HCT116 (cell line): ENCODE measurements at regions not wholly inside any gene's neighbourhood (a gene's known extent, or its start where the extent isn't known, plus 50 kb on each side); places are given as distances from the start of the nearest gene placed in this dataset.

ENCODE experiments used
- ATAC-seq: fragments of 200-7000 bp; cut with Tn5 transposase; 2 replicates; pipeline ENCODE4 v1.9.1; 2020; ENCODE audit warnings: mild to moderate bottlenecking, moderate library complexity
- BruUV-seq: library from RNA; stranded (reverse); fragments of 400-500 nt; replicated peaks from 2 replicates; lab custom pipeline; 2021; lab: Mats Ljungman, UMichigan
- CTCF ChIA-PET: fragments of 300-600 bp; sonication (Branson Sonifier 250); formaldehyde crosslinking; loops from one replicate; lab custom pipeline; 2021; ENCODE audit warnings: antibody characterized with exemption; lab: Charles Lee
- POLR2A ChIA-PET: fragments of 300-600, 350-600 bp; sonication (Branson Sonifier 250); formaldehyde crosslinking; loops from one replicate; lab custom pipeline; 2021; ENCODE audit warnings: antibody characterized with exemption; lab: Charles Lee
- RAD21 ChIA-PET, 2 experiments: fragments of 300-600 bp; sonication (Branson Sonifier 250); formaldehyde crosslinking; loops; one replicate each; lab custom pipeline; 2023; ENCODE audit warnings: low total read pairs in 2 of 2; ENCODE audit not compliant: uncharacterized antibody in 2 of 2, unreplicated experiment in 2 of 2, low non-redundant PET in 1 of 2; lab: Charles Lee
- DNase-seq: peaks from one replicate; pipeline ENCODE4 v3.0.0-alpha.2; 2010; ENCODE audit warnings: low read depth, low spot score
- H2AFZ ChIP-seq: fragments of 200-600 bp; shearing (Covaris generic), sonication (generic); 2 replicates; pipeline ENCODE4 v1.6.1; 2017; ENCODE audit warnings: low read depth, mixed run types, mixed read lengths, antibody characterized with exemption, low read length; ENCODE audit not compliant: poor library complexity, severe bottlenecking
- H3K27ac ChIP-seq: 2 replicates; pipeline ENCODE4 v1.5.1; 2012; ENCODE audit warnings: low read depth, low read length
- H3K27me3 ChIP-seq: fragments of 200-600 bp; sonication (generic); 2 replicates; pipeline ENCODE4 v1.6.1; 2016; ENCODE audit warnings: mixed run types, low read length, mixed read lengths; ENCODE audit not compliant: insufficient read depth
- H3K36me3 ChIP-seq, 2 experiments: fragments of 200-500 bp in 1 of 2; fragments of 200-600 bp in 1 of 2; sonication (Bioruptor generic) in 1 of 2; sonication (generic) in 1 of 2; 2 replicates each; pipeline versions ENCODE4 v1.5.1 to v1.6.1; 2014 to 2016; ENCODE audit warnings: low read length in 2 of 2, inconsistent platforms in 1 of 2, mixed read lengths in 1 of 2, mixed run types in 1 of 2; ENCODE audit not compliant: insufficient read depth in 2 of 2, control insufficient read depth in 1 of 2
- H3K4me1 ChIP-seq, 2 experiments: fragments of 200-600 bp in 1 of 2; sonication (generic) in 1 of 2; 2 replicates each; pipeline versions ENCODE4 v1.5.1 to v1.6.1; 2012 to 2017; ENCODE audit warnings: low read length in 2 of 2, inconsistent platforms in 1 of 2, mild to moderate bottlenecking in 1 of 2, mixed read lengths in 1 of 2, mixed run types in 1 of 2, moderate library complexity in 1 of 2; ENCODE audit not compliant: insufficient read depth in 2 of 2, control insufficient read depth in 1 of 2
- H3K4me2 ChIP-seq: fragments of 200-600 bp; sonication (generic); 2 replicates; pipeline ENCODE4 v1.6.1; 2017; ENCODE audit warnings: mixed run types, low read length, mixed read lengths
- H3K4me3 ChIP-seq, 2 experiments: fragments of 200-600 bp in 1 of 2; sonication (generic) in 1 of 2; replicated peaks in 1 of 2; 2 replicates each; pipeline ENCODE4 v1.5.1; 2011 to 2016; ENCODE audit warnings: low read length in 2 of 2, control low read depth in 1 of 2, low read depth in 1 of 2, mild to moderate bottlenecking in 1 of 2, mixed read lengths in 1 of 2, mixed run types in 1 of 2
- H3K79me2 ChIP-seq: fragments of 200-600 bp; sonication (generic); 2 replicates; pipeline ENCODE4 v1.6.1; 2017; ENCODE audit warnings: mild to moderate bottlenecking, mixed run types, low read length, moderate library complexity, mixed read lengths; ENCODE audit not compliant: insufficient read depth
- H3K9ac ChIP-seq: fragments of 200-600 bp; sonication (generic); 2 replicates; pipeline ENCODE4 v1.6.1; 2016; ENCODE audit warnings: low read length, mixed read lengths
- H3K9me2 ChIP-seq: fragments of 200-600 bp; sonication (generic), shearing (Covaris generic); 2 replicates; pipeline ENCODE4 v1.6.1; 2017; ENCODE audit warnings: mixed run types, mild to moderate bottlenecking, moderate library complexity; ENCODE audit not compliant: insufficient read depth
- H3K9me3 ChIP-seq, 2 experiments: fragments of 200-500 bp in 1 of 2; fragments of 200-600 bp in 1 of 2; sonication (Bioruptor generic) in 1 of 2; sonication (generic) in 1 of 2; 2 replicates each; pipeline ENCODE4 v1.6.1; 2014 to 2017; ENCODE audit warnings: low read length in 2 of 2, mixed read lengths in 2 of 2, inconsistent platforms in 1 of 2, low read depth in 1 of 2, mild to moderate bottlenecking in 1 of 2, mixed run types in 1 of 2, moderate library complexity in 1 of 2; ENCODE audit not compliant: control insufficient read depth in 1 of 2, insufficient read depth in 1 of 2
- H4K20me1 ChIP-seq: fragments of 200-600 bp; sonication (generic), shearing (Covaris generic); 2 replicates; pipeline ENCODE4 v1.6.1; 2017; ENCODE audit warnings: mixed run types, mild to moderate bottlenecking, moderate library complexity; ENCODE audit not compliant: insufficient read depth
- CBX3 ChIP-seq: IDR thresholded peaks from 2 replicates; pipeline ENCODE4 v1.6.1; 2012; ENCODE audit warnings: low read depth
- CEBPB ChIP-seq: IDR thresholded peaks from 2 replicates; pipeline ENCODE4 v1.6.1; 2012; ENCODE audit warnings: low read depth
- CTCF ChIP-seq, 3 experiments: fragments of 200-600 bp in 1 of 3; sonication (generic) in 1 of 3; IDR thresholded peaks in 2 of 3; conservative IDR thresholded peaks in 1 of 3; 2 replicates each; pipeline ENCODE4 v1.5.1; 2012 to 2017; ENCODE audit warnings: low read depth in 2 of 3, low read length in 2 of 3, antibody characterized with exemption in 1 of 3, borderline replicate concordance in 1 of 3, control low read depth in 1 of 3, mild to moderate bottlenecking in 1 of 3, mixed read lengths in 1 of 3, mixed run types in 1 of 3, moderate library complexity in 1 of 3; ENCODE audit not compliant: insufficient read depth in 1 of 3
- ELF1 ChIP-seq: IDR thresholded peaks from 2 replicates; pipeline ENCODE4 v1.6.1; 2012; ENCODE audit warnings: low read depth, borderline replicate concordance
- EZH2 ChIP-seq: fragments of 200-600 bp; sonication (generic); IDR thresholded peaks from 2 replicates; pipeline ENCODE4 v1.6.1; 2017; ENCODE audit warnings: antibody characterized with exemption, mixed run types
- EZH2phosphoT487 ChIP-seq: fragments of 200-600 bp; IDR thresholded peaks from 2 replicates; pipeline ENCODE4 v1.6.1; 2018; ENCODE audit warnings: antibody characterized with exemption, borderline replicate concordance
- MAX ChIP-seq: IDR thresholded peaks from 2 replicates; pipeline ENCODE4 v1.6.1; 2012
- POLR2A ChIP-seq: IDR thresholded peaks from 2 replicates; pipeline ENCODE4 v1.7.0; 2011; ENCODE audit warnings: borderline replicate concordance; ENCODE audit not compliant: insufficient read depth, insufficient read length; ENCODE audit errors: extremely low read depth
- POLR2AphosphoS5 ChIP-seq: IDR thresholded peaks from 2 replicates; pipeline ENCODE4 v1.6.1; 2011; ENCODE audit warnings: mild to moderate bottlenecking, low read depth, low read length, moderate library complexity
- REST ChIP-seq: IDR thresholded peaks from 2 replicates; pipeline ENCODE4 v1.6.1; 2012; ENCODE audit warnings: low read depth
- SRF ChIP-seq: IDR thresholded peaks from 2 replicates; pipeline ENCODE4 v1.6.1; 2012; ENCODE audit warnings: low read depth
- YY1 ChIP-seq: IDR thresholded peaks from 2 replicates; pipeline ENCODE4 v1.6.1; 2011; ENCODE audit warnings: low read length, low read depth, moderate library complexity, mild to moderate bottlenecking; ENCODE audit not compliant: insufficient replicate concordance; ENCODE audit errors: extremely low read depth
- ZBTB33 ChIP-seq: IDR thresholded peaks from 2 replicates; pipeline ENCODE4 v1.6.1; 2011; ENCODE audit warnings: mild to moderate bottlenecking, low read length, moderate library complexity; ENCODE audit not compliant: insufficient replicate concordance; ENCODE audit errors: extremely low read depth
- ZFX ChIP-seq: fragments of 450-650 bp; IDR thresholded peaks from 2 replicates; pipeline ENCODE4 v1.6.1; 2017
- ZNF274 ChIP-seq: fragments of 200-500 bp; sonication (Bioruptor generic); IDR thresholded peaks from 2 replicates; pipeline ENCODE4 v1.6.1; 2014; ENCODE audit warnings: mild to moderate bottlenecking, low read depth, low read length, inconsistent platforms
- intact Hi-C: fragments of 100-400 bp; cut with micrococcal nuclease; formaldehyde crosslinking; loops from 2 replicates; pipeline ENCODE4 v1.10.0; 2022

GRCh38 chr10:80894797-80895467 lies 357.2 kb downstream of the SH2D4B start:
- no peak overlapping the region for H3K27ac ChIP-seq
- ChIA-PET CTCF (no interaction called here), RAD21 (no interaction called here), POLR2A (no interaction called here)
- H3K9me2 ChIP-seq = no peaks in the 10 kb centered on the region
- no peak overlapping the region for H3K4me2 ChIP-seq
- BruUV-seq = no TSS peak
- no peak for ATAC-seq
- DNase-seq = no peak
- no peak for TF ChIP-seq POLR2AphosphoS5
- no peak for TF ChIP-seq CTCF (IDR thresholded peaks at IDR 0.05 in 2 of 3, conservative IDR thresholded peaks at IDR 0.05 in 1 of 3; ENCODE audit: borderline replicate concordance in 1 of 3, insufficient read depth in 1 of 3, low read depth in 2 of 3, low read length in 2 of 3)
- no peak for TF ChIP-seq CEBPB
- no peak for TF ChIP-seq REST
- TF ChIP-seq MAX = no peak
- no peak for TF ChIP-seq ELF1
- no peak for TF ChIP-seq ZNF274
- no peak for TF ChIP-seq SRF
- no peak for TF ChIP-seq ZFX
- TF ChIP-seq EZH2 = no peak
- no peak for TF ChIP-seq CBX3
- TF ChIP-seq POLR2A = no peak
- no peak for TF ChIP-seq YY1
- TF ChIP-seq EZH2phosphoT487 = no peak
- no peak for TF ChIP-seq ZBTB33
- H2AFZ ChIP-seq = no peak overlapping the region
- H3K79me2 ChIP-seq = no peaks in the 10 kb centered on the region
- no peak overlapping the region for H3K4me3 ChIP-seq
- no peaks in the 10 kb centered on the region for H4K20me1 ChIP-seq
- H3K4me1 ChIP-seq = no peaks in the 10 kb centered on the region
- no peak overlapping the region for H3K9ac ChIP-seq
- H3K27me3 ChIP-seq = 0 out of 2 replicates have a peak, but pooled peaks cover 4% of the 10 kb centered on the region
- H3K36me3 ChIP-seq = no peaks in the 10 kb centered on the region
- intact Hi-C loops = no loop called here
- no peaks in the 10 kb centered on the region for H3K9me3 ChIP-seq
